DMS 273 treated with DMSO at 0.1 percent for 48 hours (cell line): ENCODE measurements at regions not wholly inside any gene's neighbourhood (a gene's known extent, or its start where the extent isn't known, plus 50 kb on each side); places are given as distances from the start of the nearest gene placed in this dataset.
"Not testable (repeated sequence)": the region's sequence is repeated elsewhere in the genome, so short reads cannot be mapped to it uniquely, and the experiment has no call there.

Experiments
- DNase-seq: peaks from one replicate; lab custom pipeline; 2025; lab: John Stamatoyannopoulos, UW

DNA sequence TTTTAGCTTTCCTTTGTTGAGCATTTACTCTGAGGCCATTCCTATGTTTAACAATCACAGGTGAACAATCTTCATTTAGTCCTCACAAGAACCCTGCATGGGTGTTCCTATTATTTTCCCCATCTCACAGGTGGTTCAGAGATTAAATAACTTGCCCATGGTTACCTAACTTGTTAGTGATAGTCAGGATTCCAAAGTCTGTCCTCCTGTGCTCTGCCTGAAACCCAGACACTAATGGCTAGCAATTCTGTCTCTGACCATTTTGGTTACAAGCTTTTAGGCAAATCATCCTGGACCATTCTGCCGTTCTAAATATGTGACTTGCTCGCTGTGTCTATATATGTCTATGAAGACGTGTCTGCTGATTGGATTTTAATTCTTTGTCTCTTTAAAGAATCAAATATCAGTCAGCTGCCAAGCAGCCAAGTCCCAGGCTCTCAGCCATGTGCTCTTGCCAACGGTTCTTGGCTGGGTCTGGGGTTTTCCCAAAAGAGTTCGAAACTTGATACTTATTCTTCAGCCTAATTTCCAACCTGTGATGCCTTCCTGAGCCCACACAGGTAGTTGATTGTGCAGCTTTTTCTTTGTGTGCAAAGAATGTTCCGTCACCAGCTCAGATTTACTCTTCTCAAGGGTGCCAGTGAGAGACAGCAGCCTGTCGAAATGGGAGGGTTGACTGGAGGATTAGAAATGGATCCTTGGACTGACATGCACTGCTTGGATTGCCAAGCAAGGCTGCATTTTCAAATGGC lies 121.7 kb downstream of the NREP start:
- peak; percentile 8 for DNase-seq

- DNase-seq, result no peak
Observed at GRCh38 chr5:111631328-111631727, 119.0 kb upstream of the STARD4 start.

- no peak for DNase-seq
Observed at GRCh38 chr5:111628901-111629300, 116.6 kb upstream of the STARD4 start.

- DNase-seq, result no peak
Observed at GRCh38 chr5:111627862-111628261, 115.5 kb upstream of the STARD4 start.

DNA sequence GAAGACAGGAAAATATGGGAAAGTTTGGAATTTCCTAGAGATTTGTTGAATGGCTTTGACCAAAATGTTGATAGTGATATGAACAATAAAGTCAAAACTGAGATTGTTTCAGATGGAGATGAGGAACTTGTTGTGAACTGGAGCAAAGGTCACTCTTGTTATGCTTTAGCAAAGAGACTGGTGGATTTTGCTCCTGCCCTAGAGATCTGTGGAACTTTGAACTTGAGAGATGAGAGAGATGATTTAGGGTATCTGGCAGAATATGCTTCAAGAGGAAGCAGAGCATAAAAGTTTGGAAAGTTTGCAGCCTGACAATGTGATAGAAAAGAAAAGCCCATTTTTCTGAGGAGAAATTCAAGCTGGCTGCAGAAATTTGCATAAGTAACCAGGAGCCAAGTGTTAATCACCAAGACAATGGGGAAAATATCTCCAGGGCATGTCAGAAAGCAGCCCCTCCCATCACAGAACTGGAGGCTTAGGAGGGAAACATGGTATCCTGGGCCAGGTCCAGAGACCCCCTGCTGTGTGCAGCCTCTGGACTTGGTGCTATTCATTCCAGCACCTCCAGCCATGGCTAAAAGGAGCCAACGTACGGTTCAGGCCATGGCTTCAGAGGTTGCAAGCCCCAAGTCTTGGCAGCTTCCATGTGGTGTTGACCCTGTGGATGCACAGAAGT lies 114.3 kb upstream of the STARD4 start:
- no peak for DNase-seq

GRCh38 chr5:111618623-111619271 lies 106.4 kb upstream of the STARD4 start:
- no peak for DNase-seq

- DNase-seq, result no peak
Observed at GRCh38 chr5:111615054-111615453, 102.7 kb upstream of the STARD4 start.

DNA sequence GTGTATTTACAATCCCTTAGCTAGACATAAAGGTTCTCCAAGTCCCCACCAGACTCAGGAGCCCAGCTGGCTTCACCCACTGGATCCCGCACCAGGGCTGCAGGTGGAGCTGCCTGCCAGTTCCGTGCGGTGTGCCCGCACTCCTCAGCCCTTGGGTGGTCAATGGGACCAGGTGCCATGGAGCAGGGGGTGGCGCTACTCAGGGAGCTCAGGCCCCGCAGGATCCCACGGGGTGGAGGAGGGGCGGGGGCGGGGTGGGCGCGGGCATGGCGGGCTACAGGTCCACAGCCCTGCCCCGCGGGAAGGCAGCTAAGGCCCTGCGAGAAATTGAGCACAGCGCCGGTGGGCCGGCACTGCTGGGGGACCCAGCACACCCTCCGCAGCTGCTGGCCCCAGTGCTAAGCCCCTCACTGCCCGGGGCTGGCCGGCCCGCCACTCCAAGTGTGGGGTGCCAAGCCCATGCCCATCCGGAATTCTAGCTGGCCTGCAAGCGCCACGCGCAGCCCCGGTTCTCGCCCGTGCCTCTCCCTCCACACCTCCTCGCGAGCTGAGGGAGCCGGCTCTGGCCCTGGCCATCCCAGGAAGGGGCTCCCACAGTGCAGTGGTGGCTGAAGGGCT lies 99.8 kb upstream of the STARD4 start:
- not testable (repeated sequence) for DNase-seq

- DNase-seq, result no peak
Observed at GRCh38 chr5:111606194-111606593, 93.9 kb upstream of the STARD4 start.

GRCh38 chr5:111603446-111603827 lies 91.1 kb upstream of the STARD4 start:
- no peak for DNase-seq

- no peak for DNase-seq
Observed at GRCh38 chr5:111602817-111603445, 90.6 kb upstream of the STARD4 start.

- DNase-seq, result no peak
Observed at GRCh38 chr5:111598996-111599395, 86.7 kb upstream of the STARD4 start.

- DNase-seq, result no peak
Observed at GRCh38 chr5:111597491-111597890, 85.2 kb upstream of the STARD4 start.

DNA sequence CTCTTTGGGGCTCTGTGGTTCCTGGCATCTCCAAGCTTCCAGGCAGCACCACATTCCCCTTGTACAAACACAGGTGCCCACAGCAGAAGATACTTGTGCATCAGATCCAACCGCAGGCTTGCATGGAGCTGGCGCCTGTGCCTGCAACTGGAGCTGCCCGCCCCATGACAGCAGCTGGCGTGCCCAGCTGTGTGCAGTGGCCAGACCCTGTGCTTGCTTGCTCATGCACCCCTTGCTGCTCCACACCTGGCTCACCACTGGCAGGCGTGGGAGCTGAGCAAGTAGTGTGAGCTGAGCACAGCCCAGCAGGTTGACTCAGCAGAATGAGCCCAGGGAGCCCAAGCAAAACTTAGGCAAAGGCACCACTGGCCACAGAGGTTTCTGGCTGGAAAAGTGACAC lies 84.4 kb upstream of the STARD4 start:
- DNase-seq, result no peak

- no peak for DNase-seq
Observed at GRCh38 chr5:111595425-111595824, 83.1 kb upstream of the STARD4 start.

- no peak for DNase-seq
Observed at GRCh38 chr5:111589316-111589715, 77.0 kb upstream of the STARD4 start.

DNA sequence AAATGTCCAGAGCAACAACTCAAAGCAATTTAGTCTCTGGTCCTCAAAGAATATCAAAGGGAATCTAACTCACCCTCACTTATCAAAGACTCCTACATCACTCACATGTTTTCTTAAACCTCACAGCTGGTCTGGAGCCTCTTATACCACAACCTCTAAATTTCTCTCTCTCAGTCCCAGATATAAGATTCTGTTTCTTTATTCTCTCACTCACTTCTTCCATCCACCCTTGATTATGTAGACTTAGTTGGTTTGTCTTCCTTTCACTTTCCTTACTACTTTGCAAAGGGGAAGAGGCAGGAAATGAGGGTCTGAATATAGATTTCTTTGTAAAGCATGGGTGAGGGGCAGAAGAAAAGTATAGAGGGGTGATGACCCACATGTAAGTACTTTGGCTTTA lies 75.4 kb upstream of the STARD4 start:
- DNase-seq, result no peak

- DNase-seq, result no peak
Observed at GRCh38 chr5:111585946-111586345, 73.6 kb upstream of the STARD4 start.

DNA sequence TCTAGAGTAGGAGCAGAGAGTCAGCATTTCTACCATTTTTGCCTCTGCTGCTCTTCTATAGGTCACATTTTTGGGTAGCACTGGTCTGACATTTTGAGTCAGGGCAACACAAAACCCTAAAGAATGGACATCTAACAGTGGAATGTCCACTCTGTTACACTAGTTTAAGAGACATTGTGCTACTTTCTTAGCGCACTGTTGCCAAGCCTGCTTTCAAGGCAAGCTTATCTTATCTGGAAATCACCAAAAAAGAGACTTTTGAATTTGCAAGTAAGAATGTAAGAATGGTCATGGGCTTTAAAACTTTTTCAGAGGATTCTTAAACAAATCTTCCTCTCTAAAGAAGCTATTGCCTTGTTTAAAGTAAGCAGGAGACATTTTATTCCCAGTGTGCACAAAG lies 73.0 kb upstream of the STARD4 start:
- DNase-seq, result no peak

DNA sequence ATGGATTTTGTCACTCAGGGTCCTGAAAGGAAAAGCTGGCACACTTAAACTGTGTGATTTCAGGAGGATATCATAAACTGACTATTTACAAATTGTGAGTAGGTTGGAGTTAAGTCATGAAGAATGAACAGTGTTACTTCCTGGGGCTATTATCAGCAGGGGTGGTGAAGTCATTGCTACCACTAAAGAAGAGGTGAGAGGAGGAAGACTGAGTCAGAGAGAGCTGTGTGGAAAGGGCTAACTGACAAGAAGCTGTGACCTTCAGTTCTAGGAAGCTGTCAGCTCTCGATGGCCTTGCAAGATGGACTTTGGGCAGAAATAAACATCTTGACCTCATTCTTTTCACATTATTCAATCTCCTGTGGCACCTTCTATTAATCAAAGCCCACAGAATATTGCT lies 72.3 kb upstream of the STARD4 start:
- no peak for DNase-seq

- DNase-seq, result no peak
Observed at GRCh38 chr5:111583758-111584203, 71.4 kb upstream of the STARD4 start.

- no peak for DNase-seq
Observed at GRCh38 chr5:111582993-111583601, 70.8 kb upstream of the STARD4 start.
